SU-DHL-6 (cell line): ENCODE measurements at regions not wholly inside any gene's neighbourhood (a gene's known extent, or its start where the extent isn't known, plus 50 kb on each side); places are given as distances from the start of the nearest gene placed in this dataset.
A peak's percentile ranks its signal among the peaks of the same experiment; 100 is the strongest.

Experiments used
- H2AFZ ChIP-seq: fragments of 200-600 bp; sonication (generic); 2 replicates; pipeline ENCODE4 v1.6.1; 2014; ENCODE audit warnings: low read depth, mild to moderate bottlenecking, moderate library complexity, mixed read lengths, antibody characterized with exemption, low read length; ENCODE audit not compliant: severe bottlenecking
- H3F3A ChIP-seq: fragments of 200-600 bp; shearing (Covaris generic); 2 replicates; pipeline ENCODE4 v1.6.0; 2016; ENCODE audit warnings: antibody characterized with exemption, mild to moderate bottlenecking; ENCODE audit not compliant: insufficient read depth
- H3K27ac ChIP-seq: fragments of 200-600 bp; sonication (generic); 2 replicates; pipeline ENCODE4 v1.5.1; 2016; ENCODE audit warnings: low read depth, mild to moderate bottlenecking, low read length, moderate library complexity, mixed read lengths
- H3K27me3 ChIP-seq: fragments of 200-600 bp; sonication (generic), shearing (Covaris generic); 2 replicates; pipeline ENCODE4 v1.6.0; 2014; ENCODE audit warnings: mild to moderate bottlenecking, low read length
- H3K36me3 ChIP-seq: fragments of 200-600 bp; sonication (generic); 2 replicates; pipeline ENCODE4 v1.6.1; 2014; ENCODE audit warnings: mild to moderate bottlenecking, low read length, mixed read lengths
- H3K4me2 ChIP-seq: fragments of 300-600, 200-600 bp; shearing (Covaris generic), sonication (generic); 2 replicates; pipeline ENCODE4 v1.6.0; 2014; ENCODE audit warnings: low read length, low read depth, mild to moderate bottlenecking; ENCODE audit not compliant: poor library complexity, severe bottlenecking
- H3K4me3 ChIP-seq: fragments of 200-600 bp; sonication (generic); 2 replicates; pipeline ENCODE4 v1.5.1; 2014; ENCODE audit warnings: antibody characterized with exemption, low read length, mild to moderate bottlenecking, mixed read lengths; ENCODE audit not compliant: insufficient read depth, poor library complexity, severe bottlenecking
- H3K79me2 ChIP-seq: fragments of 200-600 bp; sonication (generic); 2 replicates; pipeline ENCODE4 v1.6.1; 2014; ENCODE audit warnings: mild to moderate bottlenecking, low read length, moderate library complexity; ENCODE audit not compliant: insufficient read depth
- H3K9ac ChIP-seq: fragments of 200-600 bp; sonication (generic); 2 replicates; pipeline ENCODE4 v1.7.0; 2014; ENCODE audit warnings: mild to moderate bottlenecking, low read length
- H3K9me2 ChIP-seq: fragments of 200-600 bp; sonication (generic); replicated peaks from 2 replicates; pipeline ENCODE4 v1.6.1; 2014; ENCODE audit warnings: low read length; ENCODE audit not compliant: insufficient read depth
- H3K9me3 ChIP-seq: fragments of 200-600 bp; sonication (generic); 2 replicates; pipeline ENCODE4 v1.6.1; 2014; ENCODE audit warnings: low read length, mixed read lengths; ENCODE audit not compliant: insufficient read depth
- H4K20me1 ChIP-seq: fragments of 200-600 bp; sonication (generic); 2 replicates; pipeline ENCODE4 v1.6.1; 2014; ENCODE audit warnings: low read depth, mild to moderate bottlenecking, antibody characterized with exemption, low read length, moderate library complexity, mixed read lengths
- EZH2phosphoT487 ChIP-seq: fragments of 200-600 bp; sonication (generic), shearing (Covaris generic); conservative IDR thresholded peaks from 2 replicates; pipeline ENCODE4 v1.6.1; 2018; ENCODE audit warnings: mild to moderate bottlenecking, antibody characterized with exemption, low read length, moderate library complexity, mixed read lengths
- TF ChIP-seq, protein P1 (sequence below): fragments of 200-600 bp; sonication (generic); IDR thresholded peaks from one replicate; pipeline ENCODE4 v1.5.1; 2017; ENCODE audit warnings: antibody characterized with exemption, mild to moderate bottlenecking, low read length, moderate library complexity; ENCODE audit not compliant: insufficient read depth, poor library complexity, severe bottlenecking

DNA sequence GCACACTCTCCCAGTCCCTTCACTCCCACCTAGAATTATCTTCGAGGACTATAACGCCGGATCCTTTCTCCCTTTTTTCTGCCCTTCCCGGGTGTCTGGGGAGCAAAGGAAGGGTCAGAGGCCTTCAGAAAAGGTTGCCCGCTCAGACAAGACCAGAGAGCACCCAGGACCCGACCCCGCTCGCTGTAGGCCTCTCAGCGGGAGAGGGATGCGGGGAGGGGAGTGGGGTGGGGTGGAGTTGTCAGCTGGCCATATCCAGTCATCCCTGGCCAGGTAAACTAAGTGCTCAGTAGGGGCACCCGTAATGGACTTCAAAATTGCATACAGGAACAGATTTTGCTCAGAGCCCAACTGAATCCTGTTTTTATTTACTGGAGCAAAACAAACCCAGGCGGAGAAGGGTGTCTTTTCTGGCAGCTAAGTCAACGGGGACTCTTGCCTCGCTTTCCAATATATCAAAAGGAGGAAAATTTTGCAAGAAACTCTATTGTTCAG lies 65.0 kb downstream of the NOL4 start:
- H3K9me2 ChIP-seq, result no peaks in the 10 kb centered on the region
- H3K9me3 ChIP-seq, result no peaks in the 10 kb centered on the region
- H3K4me2 ChIP-seq, result no peak overlapping the region
- no peaks in the 10 kb centered on the region for H3K27me3 ChIP-seq
- no peaks in the 10 kb centered on the region for H3K79me2 ChIP-seq
- H2AFZ ChIP-seq, result no peak overlapping the region
- no peak for TF ChIP-seq EZH2phosphoT487
- TF ChIP-seq, protein P1, sequence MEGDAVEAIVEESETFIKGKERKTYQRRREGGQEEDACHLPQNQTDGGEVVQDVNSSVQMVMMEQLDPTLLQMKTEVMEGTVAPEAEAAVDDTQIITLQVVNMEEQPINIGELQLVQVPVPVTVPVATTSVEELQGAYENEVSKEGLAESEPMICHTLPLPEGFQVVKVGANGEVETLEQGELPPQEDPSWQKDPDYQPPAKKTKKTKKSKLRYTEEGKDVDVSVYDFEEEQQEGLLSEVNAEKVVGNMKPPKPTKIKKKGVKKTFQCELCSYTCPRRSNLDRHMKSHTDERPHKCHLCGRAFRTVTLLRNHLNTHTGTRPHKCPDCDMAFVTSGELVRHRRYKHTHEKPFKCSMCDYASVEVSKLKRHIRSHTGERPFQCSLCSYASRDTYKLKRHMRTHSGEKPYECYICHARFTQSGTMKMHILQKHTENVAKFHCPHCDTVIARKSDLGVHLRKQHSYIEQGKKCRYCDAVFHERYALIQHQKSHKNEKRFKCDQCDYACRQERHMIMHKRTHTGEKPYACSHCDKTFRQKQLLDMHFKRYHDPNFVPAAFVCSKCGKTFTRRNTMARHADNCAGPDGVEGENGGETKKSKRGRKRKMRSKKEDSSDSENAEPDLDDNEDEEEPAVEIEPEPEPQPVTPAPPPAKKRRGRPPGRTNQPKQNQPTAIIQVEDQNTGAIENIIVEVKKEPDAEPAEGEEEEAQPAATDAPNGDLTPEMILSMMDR, result no peak
- H3K36me3 ChIP-seq, result no peaks in the 10 kb centered on the region
- H3F3A ChIP-seq, result no peaks in the 10 kb centered on the region
- no peak overlapping the region for H3K27ac ChIP-seq
- H4K20me1 ChIP-seq, result no peaks in the 10 kb centered on the region
- no peak overlapping the region for H3K4me3 ChIP-seq
- H3K9ac ChIP-seq, result no peak overlapping the region

DNA sequence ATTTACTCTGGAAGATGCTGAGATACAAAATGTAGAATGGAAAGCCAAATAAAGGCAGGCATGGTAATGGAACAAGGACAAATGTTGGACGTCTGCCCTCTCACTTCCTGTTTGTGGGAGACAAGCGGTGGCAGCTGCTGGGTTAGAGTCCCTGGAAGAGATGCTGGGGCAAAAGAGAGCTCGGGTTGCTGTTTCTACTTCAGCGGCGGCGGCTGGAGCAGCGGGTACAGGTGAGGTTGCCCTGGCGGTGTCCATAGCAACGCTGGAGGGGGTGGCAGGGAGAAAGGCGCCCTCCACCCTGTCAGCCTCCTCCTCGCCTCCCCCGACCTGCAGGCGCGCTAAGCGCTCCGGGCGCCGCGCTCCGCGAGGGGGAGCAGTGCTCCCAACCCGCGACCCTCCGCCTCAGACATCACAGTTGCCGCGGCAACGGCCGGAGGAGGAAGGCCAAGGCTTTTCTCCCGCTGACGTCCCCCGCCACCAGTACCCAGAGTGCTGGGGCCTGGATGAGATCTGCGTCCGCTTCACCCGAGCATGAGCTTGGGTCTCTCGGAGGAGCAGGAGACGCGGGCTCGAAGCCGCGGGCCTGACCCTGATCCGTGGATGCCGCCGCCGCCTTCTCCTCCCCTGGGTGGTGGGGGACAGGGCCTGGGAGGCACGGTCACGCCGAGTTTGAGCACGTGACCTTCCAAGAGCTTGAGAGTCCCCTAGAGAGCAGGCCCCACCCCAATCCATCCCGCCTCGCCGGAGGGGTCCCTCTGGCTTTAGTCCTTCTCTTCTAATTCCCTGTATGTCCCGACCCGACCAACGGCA lies 65.6 kb downstream of the NOL4 start:
- Histone ChIP-seq H4K20me1 (no peaks in the 10 kb centered on the region), H3K36me3 (no peaks in the 10 kb centered on the region), H3K4me2 (no peak overlapping the region), H3K4me3 (no peak overlapping the region), H3K27ac (no peak overlapping the region), H3F3A (no peaks in the 10 kb centered on the region), H3K79me2 (no peaks in the 10 kb centered on the region), H3K9ac (no peak overlapping the region), H3K27me3 (no peaks in the 10 kb centered on the region), H2AFZ (no peak overlapping the region), H3K9me3 (no peaks in the 10 kb centered on the region), H3K9me2 (no peaks in the 10 kb centered on the region)
- TF ChIP-seq, protein P1, result no peak

DNA sequence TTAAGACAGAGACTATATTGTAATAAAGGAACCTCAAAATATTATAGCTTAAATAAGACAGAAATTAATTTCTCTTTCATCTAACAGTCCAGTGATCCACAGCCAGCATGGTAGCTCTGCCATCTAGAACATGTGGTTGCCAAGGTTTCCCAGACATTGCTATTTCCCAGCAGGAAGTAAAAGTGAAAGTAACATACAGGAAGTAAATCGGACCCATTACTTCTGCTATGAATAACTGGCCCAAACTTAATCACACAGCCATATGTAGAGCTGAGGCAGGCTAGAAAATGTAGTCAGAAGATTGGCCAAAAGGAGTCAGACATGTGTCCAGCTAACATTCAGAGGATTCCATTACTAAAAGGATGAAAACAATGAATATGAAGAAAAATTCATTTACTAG lies 71.0 kb downstream of the NOL4 start:
- H3K36me3 ChIP-seq, result no peaks in the 10 kb centered on the region
- H3K4me2 ChIP-seq, result peak overlapping the region; percentile 3
- H3K9me2 ChIP-seq, result no peaks in the 10 kb centered on the region
- TF ChIP-seq, protein P1, result no peak
- no peak for TF ChIP-seq EZH2phosphoT487
- H3K27me3 ChIP-seq, result no peaks in the 10 kb centered on the region
- H3K9ac ChIP-seq, result no peak overlapping the region
- no peak overlapping the region for H3K4me3 ChIP-seq
- no peaks in the 10 kb centered on the region for H3K79me2 ChIP-seq
- H3K9me3 ChIP-seq, result no peaks in the 10 kb centered on the region
- H4K20me1 ChIP-seq, result no peaks in the 10 kb centered on the region
- H3K27ac ChIP-seq, result no peak overlapping the region
- no peaks in the 10 kb centered on the region for H3F3A ChIP-seq
- no peak overlapping the region for H2AFZ ChIP-seq
